HG02610 (cell line): ENCODE measurements at regions not wholly inside any gene's neighbourhood (a gene's known extent, or its start where the extent isn't known, plus 50 kb on each side); places are given as distances from the start of the nearest gene placed in this dataset.

Experiments
- ATAC-seq: cut with Tn5 transposase; IDR thresholded peaks from one replicate; pipeline ENCODE4 v1.9.1; 2021; ENCODE audit warnings: mild to moderate bottlenecking, moderate library complexity; ENCODE audit not compliant: unreplicated experiment

DNA sequence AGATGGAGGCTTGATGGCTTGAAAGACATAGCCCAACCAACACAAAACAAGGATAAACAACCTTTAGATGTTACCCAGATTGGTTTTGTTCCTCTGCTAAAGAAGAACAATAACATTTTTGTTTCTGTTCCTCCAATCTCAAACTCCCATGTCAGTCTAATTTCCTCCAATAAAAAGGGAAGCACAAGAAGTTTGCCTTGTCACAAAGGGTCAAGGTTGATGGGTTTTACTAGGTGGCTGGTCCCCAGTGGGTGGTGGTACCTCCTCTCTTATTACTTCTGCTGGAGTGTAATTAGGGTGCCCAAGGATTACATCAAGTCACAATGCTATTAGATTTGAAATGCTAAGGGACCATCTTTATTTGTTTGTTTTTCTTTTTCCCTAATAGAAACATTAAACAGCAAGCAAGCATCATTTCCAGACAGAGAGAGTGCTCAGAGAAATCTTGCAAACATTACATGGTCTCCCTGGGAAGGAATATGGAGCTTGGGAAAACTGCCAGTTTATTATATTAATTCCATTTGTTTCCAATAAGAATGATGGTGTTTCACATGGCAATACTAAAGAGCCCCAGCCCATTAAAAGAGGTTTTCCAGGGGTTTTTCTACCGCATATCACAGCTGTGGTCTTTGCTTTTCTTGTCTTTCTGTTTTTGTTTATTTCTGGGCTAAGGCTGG lies 78.3 kb upstream of the AOAH start:
- no peak for ATAC-seq

DNA sequence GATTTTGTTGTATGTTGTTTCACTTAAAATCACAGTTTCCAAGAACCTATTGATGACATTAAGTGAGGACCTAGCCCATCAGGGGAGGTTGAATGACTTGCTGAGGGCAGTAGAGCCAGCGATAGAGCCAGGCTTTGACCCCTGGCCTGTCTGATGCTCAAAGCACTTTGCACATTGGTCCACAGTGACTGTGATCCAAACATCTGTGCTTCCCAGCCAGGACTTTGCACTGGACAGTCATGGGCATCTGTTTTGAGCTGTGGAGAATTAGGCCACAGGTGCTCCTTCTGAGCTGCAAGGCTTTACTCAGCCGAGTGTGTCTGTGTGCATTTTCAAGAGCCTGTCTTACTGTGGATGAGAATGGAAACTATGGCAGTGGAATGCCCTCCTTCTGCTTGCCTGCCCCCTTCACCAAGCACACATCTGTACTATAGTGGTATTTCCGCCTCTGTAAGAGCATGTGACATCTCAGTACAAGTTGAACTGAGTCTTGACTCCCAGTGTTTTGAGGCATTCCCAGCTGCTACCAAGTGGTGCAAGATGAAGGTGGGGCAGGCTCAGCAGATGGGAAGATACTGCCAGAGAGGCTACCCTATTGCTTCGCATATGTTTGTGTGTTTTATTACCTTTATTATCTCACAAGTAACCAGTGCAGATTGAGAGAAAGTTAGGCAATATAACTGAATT lies 72.7 kb upstream of the AOAH start:
- ATAC-seq: no peak

DNA sequence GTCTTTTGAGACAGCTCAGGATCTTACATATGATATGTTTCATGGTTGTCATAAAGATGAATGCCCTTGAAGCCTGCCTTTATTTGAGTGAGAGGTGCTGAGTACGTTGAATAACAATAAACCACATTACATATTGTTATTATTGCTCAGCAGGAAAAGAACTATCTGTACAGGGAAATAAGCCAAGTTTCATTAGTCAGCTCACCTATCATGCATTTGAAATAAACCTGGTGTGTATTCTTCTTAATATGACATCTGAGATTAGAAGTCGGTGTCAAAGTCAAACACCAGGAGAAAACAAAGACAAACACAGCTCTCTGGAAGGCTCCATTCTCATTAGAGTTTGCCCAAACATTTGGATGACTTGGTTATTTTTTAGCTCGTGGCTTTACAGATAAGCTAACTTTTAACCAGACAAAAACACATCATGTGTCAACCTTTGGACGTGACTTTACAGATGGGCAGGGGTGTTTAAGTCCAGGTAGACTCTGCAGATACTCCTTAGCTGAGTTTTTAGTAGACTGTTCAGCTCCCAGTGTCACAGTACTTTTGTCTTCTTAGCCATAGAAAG lies 71.2 kb upstream of the AOAH start:
- ATAC-seq: no peak

DNA sequence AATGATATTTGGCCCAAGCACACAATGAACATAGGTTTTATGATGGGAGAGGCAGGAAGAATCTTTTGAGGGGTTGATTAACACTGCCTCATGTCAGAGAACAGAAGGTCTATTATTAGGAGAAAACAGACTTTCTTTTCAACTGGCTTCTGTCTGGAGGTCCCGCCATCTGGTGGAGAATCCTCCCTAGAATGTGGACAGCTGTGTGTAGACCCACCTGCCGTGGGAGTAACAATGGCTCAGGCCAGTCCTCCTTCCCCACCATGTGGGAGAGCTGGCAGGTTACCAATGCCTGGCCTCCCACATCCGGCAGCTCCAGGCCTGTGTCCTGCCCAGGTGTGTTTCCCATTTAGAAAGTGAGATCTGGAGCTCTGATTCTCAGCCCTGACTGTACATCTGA lies 70.4 kb upstream of the AOAH start:
- no peak for ATAC-seq

DNA sequence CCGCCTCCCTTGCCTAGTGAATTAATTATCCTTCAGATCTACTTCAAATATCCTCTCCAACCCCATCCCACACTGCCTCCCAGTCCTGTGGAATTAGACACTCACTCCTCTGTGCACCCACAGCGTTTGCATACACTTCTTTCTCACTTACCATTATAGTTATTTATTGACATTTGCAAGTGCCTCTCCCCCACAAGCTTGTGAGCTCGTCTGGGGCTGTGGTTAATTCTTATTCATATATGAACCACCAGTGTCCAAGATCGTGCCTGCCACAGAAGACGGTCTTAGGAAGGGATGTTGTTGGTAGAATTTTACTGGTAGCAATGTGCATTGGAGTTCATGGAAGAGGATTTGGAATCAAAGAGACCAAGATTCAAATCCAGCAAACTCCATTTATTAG lies 68.1 kb upstream of the AOAH start:
- ATAC-seq: peak; percentile 41

DNA sequence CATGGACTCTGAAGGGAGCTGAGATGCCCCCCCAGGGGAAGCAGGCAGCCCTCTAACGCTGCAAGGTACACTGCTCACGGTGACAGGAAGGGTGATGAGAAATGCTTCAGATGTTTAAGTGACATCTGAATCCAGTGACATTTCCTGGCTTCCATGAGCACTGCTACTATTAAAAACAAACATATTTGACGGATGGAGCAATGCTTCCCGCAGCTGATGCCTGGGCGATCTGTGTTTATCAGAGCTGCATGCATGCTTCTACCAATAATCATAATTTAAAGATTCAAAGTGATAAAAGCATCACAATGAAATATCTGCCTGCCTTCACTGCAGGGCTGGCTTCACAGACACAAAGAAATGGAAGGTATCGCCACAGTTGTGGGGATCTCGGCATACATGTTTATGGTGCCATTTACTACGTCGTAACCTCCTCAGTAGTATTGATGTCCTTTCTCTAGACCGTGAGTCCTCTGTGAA lies 66.1 kb upstream of the AOAH start:
- no peak for ATAC-seq

DNA sequence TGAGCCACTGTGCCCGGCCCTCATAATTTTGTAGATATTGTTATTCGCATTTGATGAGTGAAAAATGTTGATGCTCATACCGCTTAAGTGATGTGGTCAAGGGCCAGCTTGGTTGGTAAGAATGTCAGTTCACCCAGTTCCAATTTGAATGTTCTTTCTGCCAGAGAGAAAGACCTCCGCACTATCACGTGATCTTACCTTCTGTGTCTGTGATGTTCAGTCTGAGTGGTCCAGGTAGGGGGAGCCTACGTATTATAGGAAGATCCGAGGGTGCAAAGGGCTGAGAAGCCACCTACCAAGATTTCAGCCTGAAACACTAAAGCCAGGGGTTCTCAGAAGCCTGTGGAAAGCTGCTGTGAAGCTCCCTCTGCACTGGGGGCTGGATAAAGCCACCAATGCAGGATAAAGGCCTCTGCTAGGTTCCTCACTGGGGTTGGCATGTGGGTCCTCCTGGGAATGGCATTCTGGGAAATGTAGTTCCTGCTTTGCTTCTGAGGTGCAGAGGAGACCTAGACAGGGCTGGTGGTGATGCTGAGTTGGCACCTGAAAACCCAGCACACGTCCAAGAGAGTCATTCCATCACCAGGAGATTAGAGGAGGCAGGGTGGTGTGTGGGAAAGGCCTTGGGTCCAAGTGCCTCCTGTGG lies 64.7 kb upstream of the AOAH start:
- ATAC-seq: no peak

DNA sequence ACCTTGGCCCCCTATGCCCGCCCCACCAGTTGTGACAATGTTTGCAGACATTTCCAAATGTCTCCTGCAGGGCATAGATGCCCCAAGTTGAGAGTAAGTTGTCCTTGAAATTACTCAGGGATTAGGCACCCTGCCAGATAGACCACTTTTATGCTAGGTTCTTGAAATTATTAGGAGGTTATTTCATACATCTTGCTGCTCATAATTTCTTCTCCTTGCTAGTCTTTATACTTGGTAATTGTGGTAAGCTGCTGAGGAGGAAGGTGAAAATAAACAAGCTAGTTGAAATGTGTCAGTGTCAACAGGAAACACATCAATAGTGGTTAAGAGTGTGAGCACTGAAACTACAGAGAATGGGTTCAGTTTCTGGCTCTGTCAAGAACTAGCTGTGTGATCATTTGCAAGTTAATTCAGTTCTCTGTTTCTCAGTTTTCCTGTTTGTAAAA lies 63.7 kb upstream of the AOAH start:
- peak; percentile 43 for ATAC-seq

DNA sequence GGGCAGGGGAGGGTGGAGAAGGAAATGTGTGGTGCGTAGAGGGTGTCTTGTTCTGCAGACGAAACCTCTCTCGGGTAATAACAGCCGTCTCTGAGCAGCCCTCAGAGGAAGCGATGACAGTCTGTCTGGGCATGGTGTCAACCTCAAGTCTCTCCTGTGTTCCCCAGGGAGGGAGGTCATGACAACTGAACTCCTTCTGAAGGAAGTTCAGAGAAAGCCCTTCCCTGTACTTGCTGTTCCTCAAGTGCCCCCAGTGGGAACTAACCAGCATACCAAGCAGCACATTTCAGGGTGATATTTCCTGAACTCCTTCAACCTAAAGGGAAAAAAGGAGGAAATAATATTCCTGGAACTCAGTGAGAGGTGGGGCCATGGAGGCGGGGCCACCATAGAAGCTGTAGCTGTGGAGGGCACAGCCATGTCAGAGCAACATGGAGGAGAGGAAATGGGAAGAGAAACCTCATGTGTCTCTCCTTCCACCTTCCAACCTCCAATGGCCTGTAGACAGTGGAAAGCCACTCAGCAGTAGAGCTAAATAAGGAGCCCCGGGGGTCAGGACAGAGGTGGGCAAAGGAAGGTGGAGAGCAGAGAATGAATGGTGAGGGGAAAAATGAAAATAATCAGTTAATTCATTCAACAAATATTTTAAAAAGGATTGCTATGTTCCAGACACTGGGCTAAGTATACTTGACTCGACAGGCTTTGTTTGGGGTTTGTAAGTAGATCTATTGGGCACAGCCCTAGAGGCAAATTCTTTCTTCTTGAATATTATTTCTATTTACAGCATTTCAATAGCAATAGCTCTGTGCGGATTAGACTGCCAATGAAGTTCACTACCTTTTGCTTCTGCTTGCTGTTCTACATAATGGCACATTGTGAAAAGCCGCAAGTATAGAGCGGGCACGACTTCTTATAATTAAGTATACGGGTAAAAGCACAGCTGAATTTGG lies 61.0 kb upstream of the AOAH start:
- peak; percentile 99 for ATAC-seq

DNA sequence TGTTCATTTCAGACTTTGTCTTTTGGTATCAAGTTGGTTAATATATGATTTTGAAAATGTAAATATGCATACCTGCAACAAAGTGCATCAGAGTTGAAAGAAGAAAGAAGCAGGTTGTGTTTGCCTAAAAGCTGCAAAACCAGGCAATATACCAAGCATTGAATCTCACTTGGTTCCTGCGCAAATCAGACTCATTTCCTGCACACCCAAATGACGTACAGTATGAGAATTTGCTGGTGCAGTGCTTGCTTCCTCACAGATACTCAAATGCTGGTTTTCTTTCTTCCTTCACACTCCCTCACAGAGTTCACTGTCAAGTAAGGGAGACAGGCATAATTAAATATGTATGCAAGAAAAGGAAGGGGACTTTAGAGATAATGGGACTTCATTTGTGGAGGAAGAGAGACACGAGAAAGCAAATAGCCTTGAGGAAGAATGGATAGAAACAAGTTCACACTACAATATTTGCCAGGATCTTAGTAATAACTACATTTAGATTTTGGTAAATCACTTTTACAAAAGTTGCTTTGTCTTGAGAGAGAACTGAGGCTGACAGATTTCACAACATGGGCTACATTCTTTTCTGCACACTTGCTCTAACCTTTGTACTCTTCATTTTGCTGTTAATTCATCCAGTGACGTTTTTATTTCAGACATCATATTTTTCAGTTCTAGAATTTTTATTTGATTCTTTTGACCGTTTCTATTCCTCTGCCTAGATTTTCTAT lies 56.9 kb upstream of the AOAH start:
- no peak for ATAC-seq

DNA sequence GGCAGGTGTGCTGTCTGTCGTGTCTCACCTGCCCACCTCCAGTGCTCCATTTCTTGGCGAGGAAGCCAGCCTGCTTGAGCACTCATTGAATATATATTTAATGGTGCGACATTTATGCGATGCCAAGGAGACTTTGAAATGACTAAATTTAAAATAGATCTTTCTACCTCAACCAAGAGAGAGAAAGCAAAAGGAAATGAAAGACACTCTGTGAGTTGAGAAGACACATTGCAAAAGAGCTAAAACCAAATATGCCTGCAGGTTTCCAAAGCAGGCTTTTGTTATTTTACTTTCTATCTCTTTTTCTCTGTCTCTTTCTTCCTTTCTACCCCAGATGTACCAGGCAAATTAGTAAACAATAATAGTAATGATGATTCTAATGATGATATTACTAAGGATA lies 53.6 kb upstream of the AOAH start:
- no peak for ATAC-seq

DNA sequence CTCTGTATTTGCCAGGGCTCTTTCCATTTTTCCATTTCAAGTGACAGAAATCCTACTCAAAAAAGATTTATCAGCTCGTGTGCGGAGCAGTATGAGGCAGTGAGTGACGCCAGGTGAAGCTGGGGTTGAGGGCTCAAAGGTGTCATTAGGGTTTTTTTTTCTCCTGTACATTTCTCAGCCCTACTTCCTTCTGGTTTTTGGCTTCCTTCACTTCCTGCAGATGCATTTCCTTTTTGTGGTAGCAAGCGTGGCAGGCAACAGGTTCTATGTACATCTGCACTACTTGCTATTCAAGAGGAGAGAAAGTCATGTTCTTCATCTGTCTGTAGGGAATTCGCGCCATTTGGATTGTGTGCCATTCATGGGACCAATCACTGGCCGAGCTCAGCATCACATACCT lies 52.8 kb upstream of the AOAH start:
- no peak for ATAC-seq

DNA sequence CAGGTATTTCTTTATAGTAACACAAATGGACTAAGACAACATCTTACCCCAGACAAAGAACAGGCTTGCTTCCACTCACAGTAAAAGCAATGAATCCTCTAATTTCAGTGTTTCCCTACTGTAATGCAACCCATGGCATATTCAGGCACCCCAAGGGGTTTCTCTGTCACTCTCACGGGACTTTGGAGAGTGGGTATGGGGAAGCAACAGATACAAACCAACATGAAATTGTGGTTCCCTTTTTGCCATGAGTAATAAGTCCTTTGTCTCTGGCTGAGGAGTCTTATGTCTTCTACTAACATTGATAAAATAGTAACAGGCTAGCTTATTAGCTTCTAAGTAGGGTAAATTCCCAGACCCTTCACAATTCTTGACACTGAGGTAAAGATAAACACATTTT lies 51.4 kb upstream of the AOAH start:
- ATAC-seq: no peak

DNA sequence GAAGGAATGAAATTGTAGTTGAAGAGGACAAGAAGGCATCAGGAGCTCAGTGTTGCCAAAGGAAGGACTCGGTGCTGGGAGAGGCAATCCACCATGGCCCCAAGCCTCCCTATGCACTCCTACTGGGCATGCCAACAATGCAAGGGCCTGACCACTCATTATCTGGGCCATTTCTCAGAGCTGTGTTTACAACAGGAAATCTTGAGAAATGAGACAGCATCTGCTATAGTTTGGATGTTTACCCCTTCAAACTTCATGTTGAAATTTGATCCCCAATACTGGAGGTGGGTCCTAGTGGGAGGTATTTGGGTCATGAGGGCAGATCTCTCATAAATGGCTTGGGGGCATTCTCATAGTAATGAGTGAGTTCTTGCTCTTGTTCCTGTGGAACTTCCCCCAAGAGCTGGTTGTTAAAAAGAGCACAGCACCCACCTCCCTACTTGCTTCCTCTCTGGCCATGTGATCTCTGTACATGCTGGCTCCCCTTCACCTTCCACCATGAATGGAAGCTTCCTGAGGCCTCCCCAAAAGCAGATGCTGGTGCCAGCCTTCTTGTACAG lies 50.8 kb upstream of the AOAH start:
- no peak for ATAC-seq
